ENCODE measurements at regions not wholly inside any gene's neighbourhood (a gene's known extent, or its start where the extent isn't known, plus 50 kb on each side); places are given as distances from the start of the nearest gene placed in this dataset.
"Not testable (repeated sequence)": the region's sequence is repeated elsewhere in the genome, so short reads cannot be mapped to it uniquely, and the experiment has no call there.

DNA sequence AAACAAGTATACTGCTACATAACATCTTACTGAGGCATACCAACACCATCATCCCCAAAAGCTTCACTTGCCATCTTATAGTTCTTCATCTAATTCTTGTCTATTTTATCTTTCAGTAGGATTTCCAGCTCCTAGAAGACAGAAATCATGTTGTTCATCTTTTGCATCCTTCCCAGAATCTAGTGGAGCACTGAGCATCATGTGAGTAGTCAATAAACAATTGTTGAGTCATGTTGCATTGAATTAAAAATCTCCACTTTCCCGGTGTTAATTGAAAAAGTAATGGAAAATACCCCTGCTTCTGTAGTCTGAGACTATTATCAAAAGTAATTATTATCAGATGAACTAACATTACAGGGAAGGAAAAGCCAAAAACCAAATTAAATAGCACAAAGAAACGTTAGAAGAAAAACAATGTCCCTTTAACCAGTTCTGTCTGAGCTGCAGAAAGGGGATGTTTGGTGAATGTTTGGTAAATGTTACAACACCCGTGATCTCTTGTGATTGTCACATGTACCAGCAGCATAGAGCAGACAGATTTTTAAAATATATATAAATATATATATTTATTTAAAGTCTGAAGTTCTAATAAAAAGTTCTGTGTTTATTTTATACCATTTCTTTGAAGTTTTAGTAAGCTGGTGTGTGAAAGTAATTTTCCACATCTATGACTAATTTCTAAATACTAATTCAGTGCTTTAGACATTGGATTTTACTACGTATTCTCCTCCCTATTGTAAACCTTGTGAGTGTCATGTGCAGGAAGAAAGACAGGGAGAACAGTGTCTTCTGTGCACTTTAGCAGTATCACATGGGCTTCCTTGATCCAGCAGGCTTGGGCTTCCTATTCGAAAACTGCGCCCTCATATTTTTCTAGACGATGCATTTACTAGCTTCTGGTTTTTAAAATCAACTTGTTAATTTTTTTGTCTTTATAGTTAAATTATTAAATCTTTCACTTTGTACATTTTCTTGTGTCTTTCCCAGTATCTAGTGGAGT, 85.6 kb downstream of the RAP2B start:
- Histone ChIP-seq H3K36me3 (no peaks in the 10 kb centered on the region), H3K4me1 (replicated peaks) (no peaks in the 10 kb centered on the region), H3K9me3 (no peaks in the 10 kb centered on the region), H3K27me3 (replicated peaks; ENCODE audit: insufficient read depth) (no peaks in the 10 kb centered on the region), H3K4me3 (no peak overlapping the region), H3K27ac (no peak overlapping the region)
- intact Hi-C loops (cut with DNase I): no loop called here
- WGBS: 38% methylated on average over 7 of the region's 7 CpGs
- TF ChIP-seq, protein P1, sequence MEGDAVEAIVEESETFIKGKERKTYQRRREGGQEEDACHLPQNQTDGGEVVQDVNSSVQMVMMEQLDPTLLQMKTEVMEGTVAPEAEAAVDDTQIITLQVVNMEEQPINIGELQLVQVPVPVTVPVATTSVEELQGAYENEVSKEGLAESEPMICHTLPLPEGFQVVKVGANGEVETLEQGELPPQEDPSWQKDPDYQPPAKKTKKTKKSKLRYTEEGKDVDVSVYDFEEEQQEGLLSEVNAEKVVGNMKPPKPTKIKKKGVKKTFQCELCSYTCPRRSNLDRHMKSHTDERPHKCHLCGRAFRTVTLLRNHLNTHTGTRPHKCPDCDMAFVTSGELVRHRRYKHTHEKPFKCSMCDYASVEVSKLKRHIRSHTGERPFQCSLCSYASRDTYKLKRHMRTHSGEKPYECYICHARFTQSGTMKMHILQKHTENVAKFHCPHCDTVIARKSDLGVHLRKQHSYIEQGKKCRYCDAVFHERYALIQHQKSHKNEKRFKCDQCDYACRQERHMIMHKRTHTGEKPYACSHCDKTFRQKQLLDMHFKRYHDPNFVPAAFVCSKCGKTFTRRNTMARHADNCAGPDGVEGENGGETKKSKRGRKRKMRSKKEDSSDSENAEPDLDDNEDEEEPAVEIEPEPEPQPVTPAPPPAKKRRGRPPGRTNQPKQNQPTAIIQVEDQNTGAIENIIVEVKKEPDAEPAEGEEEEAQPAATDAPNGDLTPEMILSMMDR (IDR thresholded peaks at IDR 0.05): no peak
- TF ChIP-seq POLR2AphosphoS5 (IDR thresholded peaks at IDR 0.05): no peak
- no peak for TF ChIP-seq POLR2A (IDR thresholded peaks at IDR 0.05)
- DNase-seq (ENCODE audit: low spot score): no peak

DNA sequence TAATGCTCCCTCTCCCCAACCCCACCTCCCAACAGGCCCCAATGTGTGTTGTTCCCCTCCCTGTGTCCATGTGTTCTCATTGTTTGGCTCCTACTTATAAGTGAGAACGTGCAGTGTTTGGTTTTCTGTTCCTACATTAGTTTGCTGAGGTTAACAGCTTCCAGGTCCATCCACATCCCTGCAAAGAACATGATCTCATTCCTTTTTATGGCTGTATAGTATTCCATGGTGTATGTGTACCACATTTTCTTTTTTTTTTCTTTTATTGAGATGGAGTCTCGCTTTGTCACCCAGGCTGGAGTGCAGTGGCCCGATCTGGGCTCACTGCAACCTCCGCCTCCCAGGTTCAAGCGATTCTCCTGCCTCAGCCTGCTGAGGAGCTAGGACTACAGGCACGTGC, 86.8 kb downstream of the RAP2B start:
- H3K27ac ChIP-seq; H3K4me1 ChIP-seq (replicated peaks): not testable (repeated sequence)

DNA sequence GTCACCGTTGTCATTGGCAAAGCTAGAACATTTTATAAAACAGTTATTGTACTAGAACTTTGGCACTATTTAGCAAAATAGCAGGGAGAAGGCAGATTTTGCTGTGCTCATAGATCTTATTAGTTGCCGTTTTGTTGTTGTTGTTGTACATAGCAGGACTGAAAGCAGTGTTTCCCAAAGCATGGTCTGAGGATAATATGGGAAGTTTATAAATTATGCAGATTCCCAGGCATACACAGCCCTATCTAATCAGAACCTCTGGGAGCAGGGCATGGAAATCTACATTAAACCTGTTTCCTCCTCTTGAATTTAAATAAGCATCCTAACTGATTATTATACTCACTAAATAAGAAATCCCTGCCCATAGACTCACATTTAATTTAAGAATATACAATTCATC, 87.9 kb downstream of the RAP2B start:
- DNase-seq (ENCODE audit: low spot score): no peak
- no peaks in the 10 kb centered on the region for H3K4me1 ChIP-seq (replicated peaks)
- H3K4me3 ChIP-seq: no peak overlapping the region
- no peaks in the 10 kb centered on the region for H3K9me3 ChIP-seq
- TF ChIP-seq, protein P1 (IDR thresholded peaks at IDR 0.05): no peak
- H3K36me3 ChIP-seq: no peaks in the 10 kb centered on the region
- no peak overlapping the region for H3K27ac ChIP-seq
- no peaks in the 10 kb centered on the region for H3K27me3 ChIP-seq (replicated peaks; ENCODE audit: insufficient read depth)
- 70% methylated on average over 2 of the region's 2 CpGs for WGBS
- intact Hi-C loops (cut with DNase I): no loop called here

More for the DNA sequence above, 86.8 kb downstream of the RAP2B start:
- H3K27me3 ChIP-seq (replicated peaks; ENCODE audit: insufficient read depth); H3K36me3 ChIP-seq; H3K4me3 ChIP-seq; intact Hi-C loops (cut with DNase I); DNase-seq (ENCODE audit: low spot score); H3K9me3 ChIP-seq: not testable (repeated sequence)
- 95% methylated on average over 6 of the region's 6 CpGs for WGBS

DNA sequence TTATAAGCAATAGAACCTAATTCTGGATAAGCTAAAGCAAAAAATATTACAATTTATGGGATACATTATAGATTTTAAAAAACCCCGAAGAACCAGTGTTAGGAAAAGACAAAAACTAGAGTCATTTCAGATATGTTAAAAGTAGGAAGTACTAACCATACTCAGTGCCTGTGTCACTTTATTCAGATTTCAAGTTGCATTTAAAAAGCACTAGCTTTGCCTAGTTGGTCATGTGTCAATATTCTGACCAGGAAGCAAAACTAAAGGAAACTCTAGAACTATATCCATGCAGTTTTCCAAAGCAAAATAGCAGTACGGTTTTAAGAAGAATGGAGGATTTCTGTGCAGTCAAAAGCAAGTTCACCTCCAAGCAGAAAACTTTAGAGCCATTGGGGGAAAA, 88.4 kb downstream of the RAP2B start:
- H3K36me3 ChIP-seq: no peaks in the 10 kb centered on the region
- 89% methylated on average over 2 of the region's 2 CpGs for WGBS

DNA sequence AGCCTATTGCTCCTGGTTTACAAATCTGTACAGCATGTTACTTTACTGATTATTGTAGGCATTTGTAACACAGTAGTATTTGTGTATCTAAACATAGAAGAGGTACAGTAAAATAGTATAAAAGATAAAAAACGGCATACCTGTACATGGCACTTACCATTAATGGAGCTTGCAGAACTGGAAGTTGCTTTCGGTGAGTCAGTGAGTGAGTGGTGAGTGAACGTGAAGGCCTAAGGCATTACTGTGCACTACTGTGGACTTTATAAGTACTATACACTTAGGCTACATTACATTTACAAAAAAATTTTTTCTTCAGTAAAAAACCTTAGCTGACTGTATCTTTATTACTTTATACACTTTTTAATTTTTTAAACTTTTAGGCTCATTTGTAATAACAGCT, 90.9 kb downstream of the RAP2B start:
- Histone ChIP-seq H3K9me3 (no peaks in the 10 kb centered on the region), H3K36me3 (no peaks in the 10 kb centered on the region), H3K27ac (no peak overlapping the region), H3K4me3 (no peak overlapping the region), H3K4me1 (replicated peaks) (no peaks in the 10 kb centered on the region), H3K27me3 (replicated peaks; ENCODE audit: insufficient read depth) (no peaks in the 10 kb centered on the region)
- DNase-seq (ENCODE audit: low spot score): no peak
- no peak for TF ChIP-seq POLR2A (IDR thresholded peaks at IDR 0.05)
- TF ChIP-seq, protein P1 (IDR thresholded peaks at IDR 0.05): no peak
- TF ChIP-seq POLR2AphosphoS5 (IDR thresholded peaks at IDR 0.05): no peak
- intact Hi-C loops (cut with DNase I): no loop called here
- 91% methylated on average over 3 of the region's 3 CpGs for WGBS

More for the DNA sequence above, 88.4 kb downstream of the RAP2B start:
- intact Hi-C loops (cut with DNase I): no loop called here
- Histone ChIP-seq H3K4me1 (replicated peaks) (no peaks in the 10 kb centered on the region), H3K27ac (no peak overlapping the region), H3K4me3 (no peak overlapping the region), H3K9me3 (no peaks in the 10 kb centered on the region), H3K27me3 (replicated peaks; ENCODE audit: insufficient read depth) (no peaks in the 10 kb centered on the region)
- no peak for DNase-seq (ENCODE audit: low spot score)
- TF ChIP-seq, protein P1 (IDR thresholded peaks at IDR 0.05): no peak
- TF ChIP-seq POLR2A (IDR thresholded peaks at IDR 0.05) (no peak), POLR2AphosphoS5 (IDR thresholded peaks at IDR 0.05) (no peak)
